ENCODE measurements at regions not wholly inside any gene's neighbourhood (a gene's known extent, or its start where the extent isn't known, plus 50 kb on each side); places are given as distances from the start of the nearest gene placed in this dataset.

- no peak for TF ChIP-seq CTCF (IDR thresholded peaks at IDR 0.05; ENCODE audit: low read depth, low read length, poor library complexity, severe bottlenecking)
- TF ChIP-seq EZH2phosphoT487 (IDR thresholded peaks at IDR 0.05; ENCODE audit: borderline replicate concordance, low read length): no peak
Measured at GRCh38 chr4:126273746-126274145, 959.0 kb downstream of the FAT4 start.
